Epithelial cell of proximal tubule (primary cell): ENCODE measurements at regions not wholly inside any gene's neighbourhood (a gene's known extent, or its start where the extent isn't known, plus 50 kb on each side); places are given as distances from the start of the nearest gene placed in this dataset.
A peak's percentile ranks its signal among the peaks of the same experiment; 100 is the strongest.
"Not testable (repeated sequence)": the region's sequence is repeated elsewhere in the genome, so short reads cannot be mapped to it uniquely, and the experiment has no call there.

ENCODE experiments used
- DNase-seq: peaks from one replicate; pipeline ENCODE4 v3.0.0-alpha.2; 2011; ENCODE audit warnings: low read depth
- H3K4me3 ChIP-seq: 2 replicates; pipeline ENCODE4 v1.5.1; 2011; ENCODE audit warnings: low read depth, mild to moderate bottlenecking, low read length
- TF ChIP-seq, protein P1 (sequence below): conservative IDR thresholded peaks from 2 replicates; pipeline ENCODE4 v1.5.1; 2012; ENCODE audit warnings: low read depth, mild to moderate bottlenecking, low read length

DNA sequence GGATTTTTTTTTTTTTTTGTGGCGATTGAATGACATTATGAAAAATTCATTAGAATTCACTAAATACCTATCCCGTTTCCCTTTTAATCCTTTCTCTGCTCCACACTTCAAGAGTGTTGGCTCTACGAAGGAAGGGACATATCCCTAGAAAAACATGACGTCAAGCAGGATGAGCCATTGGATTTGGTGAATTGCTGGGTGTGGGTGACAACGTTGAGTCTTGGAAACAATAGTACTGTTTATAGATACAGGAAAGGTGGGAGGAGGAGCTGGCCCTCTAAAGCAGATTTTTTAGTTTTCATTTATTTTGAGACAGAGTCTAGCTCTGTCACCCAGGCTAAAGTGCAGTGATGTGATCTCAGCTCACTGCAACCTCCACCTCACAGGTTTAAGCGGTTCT is 167.6 kb upstream of the FAM20A start:
- no peak for DNase-seq
- TF ChIP-seq, protein P1, sequence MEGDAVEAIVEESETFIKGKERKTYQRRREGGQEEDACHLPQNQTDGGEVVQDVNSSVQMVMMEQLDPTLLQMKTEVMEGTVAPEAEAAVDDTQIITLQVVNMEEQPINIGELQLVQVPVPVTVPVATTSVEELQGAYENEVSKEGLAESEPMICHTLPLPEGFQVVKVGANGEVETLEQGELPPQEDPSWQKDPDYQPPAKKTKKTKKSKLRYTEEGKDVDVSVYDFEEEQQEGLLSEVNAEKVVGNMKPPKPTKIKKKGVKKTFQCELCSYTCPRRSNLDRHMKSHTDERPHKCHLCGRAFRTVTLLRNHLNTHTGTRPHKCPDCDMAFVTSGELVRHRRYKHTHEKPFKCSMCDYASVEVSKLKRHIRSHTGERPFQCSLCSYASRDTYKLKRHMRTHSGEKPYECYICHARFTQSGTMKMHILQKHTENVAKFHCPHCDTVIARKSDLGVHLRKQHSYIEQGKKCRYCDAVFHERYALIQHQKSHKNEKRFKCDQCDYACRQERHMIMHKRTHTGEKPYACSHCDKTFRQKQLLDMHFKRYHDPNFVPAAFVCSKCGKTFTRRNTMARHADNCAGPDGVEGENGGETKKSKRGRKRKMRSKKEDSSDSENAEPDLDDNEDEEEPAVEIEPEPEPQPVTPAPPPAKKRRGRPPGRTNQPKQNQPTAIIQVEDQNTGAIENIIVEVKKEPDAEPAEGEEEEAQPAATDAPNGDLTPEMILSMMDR: no peak
- no peak overlapping the region for H3K4me3 ChIP-seq

DNA sequence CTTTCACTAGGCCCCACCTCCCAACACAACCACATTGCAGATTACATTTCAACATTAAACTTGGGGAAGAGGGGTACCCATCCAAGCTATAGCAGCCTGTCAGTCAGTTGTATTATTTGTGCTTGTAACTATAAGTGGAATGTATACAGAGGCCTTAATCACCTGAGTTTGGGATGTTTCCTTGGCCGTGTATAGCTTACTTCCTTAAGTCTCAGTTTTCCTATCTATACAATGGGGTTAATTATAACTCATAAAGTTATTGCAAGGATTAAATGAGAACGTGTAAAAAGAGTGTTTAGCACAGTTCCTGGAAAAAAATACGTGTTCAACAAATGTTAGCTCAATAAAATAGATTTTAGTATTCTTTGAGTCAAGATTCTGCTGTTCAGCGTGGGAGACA is 165.5 kb upstream of the FAM20A start:
- TF ChIP-seq, protein P1: no peak

DNA sequence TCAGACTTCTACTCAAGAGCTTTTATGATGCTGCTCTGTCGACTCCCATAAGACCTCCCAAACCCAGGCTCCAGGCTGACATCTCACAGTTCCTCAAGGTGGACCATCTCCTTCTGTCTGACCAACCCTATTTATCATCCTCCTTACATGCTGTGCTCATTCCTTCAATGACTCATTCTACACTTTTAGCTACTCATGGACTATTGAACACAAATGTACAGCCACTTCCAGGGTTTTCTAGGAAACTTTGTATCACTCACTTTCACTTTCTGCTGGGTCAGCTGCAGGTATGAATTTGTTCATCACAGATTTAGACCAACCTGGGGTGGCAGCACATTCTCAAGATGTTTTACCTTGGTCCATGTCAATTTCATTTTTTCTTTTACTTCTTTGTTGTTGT is 162.4 kb upstream of the FAM20A start:
- TF ChIP-seq, protein P1: no peak
- DNase-seq: peak; percentile 25
- no peak overlapping the region for H3K4me3 ChIP-seq

More for the DNA sequence above, 165.5 kb upstream of the FAM20A start:
- H3K4me3 ChIP-seq: no peak overlapping the region
- DNase-seq: no peak

DNA sequence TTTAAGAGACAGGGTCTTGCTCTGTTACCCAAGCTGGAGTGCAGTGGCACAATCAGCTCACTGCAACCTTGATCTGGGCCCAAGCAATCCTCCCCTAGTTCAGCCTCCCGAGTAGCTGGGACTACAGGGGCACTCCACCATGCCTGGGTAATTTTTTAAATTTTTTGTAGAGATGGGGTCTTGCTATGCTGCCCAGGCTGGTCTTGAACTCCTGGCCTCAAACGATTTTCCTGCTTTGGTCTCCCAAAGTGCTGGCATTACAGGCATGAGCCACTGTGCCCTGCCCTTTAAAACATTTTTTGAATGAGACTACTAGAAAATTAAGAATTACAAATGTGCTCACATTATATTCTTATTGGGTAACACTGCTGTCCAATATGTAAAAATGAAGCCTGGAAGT is 161.7 kb upstream of the FAM20A start:
- no peak for DNase-seq
- TF ChIP-seq, protein P1: no peak
- H3K4me3 ChIP-seq: no peak overlapping the region

DNA sequence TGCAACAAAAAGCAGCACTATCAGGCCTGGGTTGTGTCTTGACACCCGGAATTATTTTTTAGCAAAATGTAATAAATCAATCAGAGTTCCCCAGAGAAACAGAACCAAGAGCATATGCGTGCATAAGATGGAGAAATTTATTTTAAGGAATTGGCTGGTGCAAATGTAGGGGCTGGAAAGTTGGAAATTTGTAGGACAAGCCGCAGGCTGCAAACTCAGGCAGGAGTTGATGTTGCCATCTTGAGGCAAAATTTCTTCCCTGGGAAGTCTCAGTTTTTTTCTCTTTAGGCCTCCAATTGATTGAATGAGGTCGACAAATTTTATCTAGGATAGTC is 158.9 kb upstream of the FAM20A start:
- no peak overlapping the region for H3K4me3 ChIP-seq
- DNase-seq: no peak
- TF ChIP-seq, protein P1: no peak

DNA sequence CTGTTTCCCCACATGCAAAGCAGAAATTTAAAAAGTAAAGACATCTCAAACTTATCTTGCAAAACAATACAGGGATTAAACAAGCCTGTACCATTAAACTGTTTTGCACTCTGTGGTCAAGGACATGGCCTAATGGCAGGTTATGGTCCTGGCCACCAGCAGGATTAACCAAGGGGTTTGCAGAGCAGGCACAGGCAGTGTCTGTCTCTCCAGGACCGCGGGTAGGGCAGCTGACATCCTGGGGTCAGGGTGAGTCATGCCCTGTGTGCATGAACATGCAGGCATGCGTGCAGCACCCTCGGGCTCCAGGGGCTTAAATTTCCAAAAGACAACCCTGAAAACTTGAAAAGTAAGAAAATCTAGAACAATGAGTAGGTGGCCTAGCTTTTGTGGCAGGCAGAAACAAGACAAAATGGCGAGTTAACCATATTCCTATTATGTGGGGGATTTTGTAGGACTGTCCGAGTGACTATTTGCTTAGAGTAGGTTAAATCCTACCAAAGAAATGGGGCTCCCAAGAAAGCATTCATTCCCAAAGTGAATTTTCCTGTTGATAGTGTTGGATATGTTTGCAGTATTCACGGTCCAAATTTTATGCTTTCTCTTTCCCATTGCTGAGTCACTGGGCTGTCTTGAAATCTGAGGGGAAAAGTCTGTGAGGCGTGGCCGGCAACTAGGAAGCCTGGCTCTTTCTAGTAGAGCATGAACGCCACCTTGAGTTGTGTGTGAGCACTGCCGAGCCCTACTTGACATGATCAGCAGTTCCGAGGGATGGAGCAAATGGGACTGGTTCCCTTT is 158.4 kb upstream of the FAM20A start:
- peak overlapping the region; percentile 60 for H3K4me3 ChIP-seq
- TF ChIP-seq, protein P1: peak; percentile 96
- peak; percentile 73 for DNase-seq

DNA sequence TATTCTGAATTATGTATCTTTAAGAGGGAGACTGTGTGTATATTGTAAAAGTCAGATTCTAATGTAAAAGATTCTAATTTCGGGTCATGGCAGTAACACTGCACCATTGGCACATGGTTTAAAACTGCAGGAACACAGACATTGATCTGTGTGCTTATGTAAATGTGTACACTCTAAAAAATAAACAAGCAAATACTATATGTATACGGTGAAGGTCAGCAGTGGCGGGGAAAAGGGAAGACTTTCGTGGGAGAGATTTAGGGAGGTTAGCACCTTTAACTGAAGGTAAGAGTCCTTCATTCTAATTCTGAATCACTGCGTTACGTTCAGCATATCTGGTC is 157.8 kb upstream of the FAM20A start:
- no peak for DNase-seq
- H3K4me3 ChIP-seq: peak overlapping the region; percentile 60
- TF ChIP-seq, protein P1: no peak

DNA sequence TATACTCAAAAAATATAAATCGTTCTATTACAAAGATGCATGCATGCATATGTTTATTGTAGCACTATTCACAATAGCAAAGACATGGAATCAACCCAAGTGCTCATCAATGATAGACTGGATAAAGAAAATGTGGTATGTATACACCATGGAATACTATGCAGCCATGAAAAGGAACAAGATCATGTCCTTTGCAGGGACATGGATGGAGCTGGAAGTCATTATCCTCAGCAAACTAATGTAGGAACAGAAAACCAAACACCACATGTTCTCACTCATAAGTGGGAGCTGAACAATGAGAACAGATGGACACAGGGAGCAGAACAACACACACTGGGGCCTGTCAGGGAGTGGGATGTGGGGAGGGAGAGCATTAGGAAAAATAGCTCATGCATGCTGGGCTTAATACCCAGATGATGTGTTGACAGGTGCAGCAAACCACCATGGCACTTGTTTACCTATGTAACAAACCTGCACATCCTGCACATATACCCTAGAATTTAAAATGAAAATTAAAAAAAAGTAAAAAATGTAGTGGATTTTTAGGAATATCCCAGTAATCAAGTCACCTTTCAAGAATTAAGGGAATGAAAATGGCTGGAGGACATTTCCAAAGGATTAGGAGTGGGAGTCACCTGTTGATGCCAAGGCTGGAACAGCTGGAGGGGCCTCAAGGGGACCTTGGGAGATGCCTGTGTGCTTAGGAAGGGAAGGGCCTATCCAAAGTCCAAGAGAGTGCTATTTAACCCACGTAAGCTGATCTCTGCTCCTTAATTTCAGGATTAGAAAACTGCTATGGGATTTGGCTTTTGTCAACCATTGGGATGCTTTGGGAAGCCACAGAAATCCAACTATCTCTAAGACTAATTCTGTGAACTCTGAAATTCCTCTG is 156.9 kb upstream of the FAM20A start:
- H3K4me3 ChIP-seq, DNase-seq: not testable (repeated sequence)
